ENCODE measurements at regions not wholly inside any gene's neighbourhood (a gene's known extent, or its start where the extent isn't known, plus 50 kb on each side); places are given as distances from the start of the nearest gene placed in this dataset.
"Not testable (repeated sequence)": the region's sequence is repeated elsewhere in the genome, so short reads cannot be mapped to it uniquely, and the experiment has no call there.

DNA sequence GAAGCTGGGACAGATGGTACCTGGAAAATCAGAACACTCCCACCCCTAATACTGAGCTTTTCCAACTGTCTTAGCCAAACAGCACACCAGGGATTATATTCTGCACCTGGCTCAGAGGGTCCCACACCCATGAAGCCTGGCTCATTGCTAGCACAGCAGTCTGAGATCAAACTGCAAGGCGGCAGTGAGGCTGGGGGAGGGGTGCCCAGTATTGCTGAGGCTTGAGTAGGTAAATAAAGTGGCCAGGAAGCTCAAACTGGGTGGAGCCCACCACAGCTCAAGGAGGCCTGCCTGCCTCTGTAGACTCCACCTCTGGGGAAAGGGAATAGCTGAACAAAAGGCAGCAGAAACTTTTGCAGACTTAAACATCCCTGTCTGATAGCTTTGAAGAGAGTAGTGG lies 403.3 kb downstream of the MBD2 start:
- ATAC-seq (replicated peaks in 1 of 4); H3K36me3 ChIP-seq (ENCODE audit: control insufficient read depth in 2 of 2, extremely low read depth in 1 of 2, insufficient read depth in 1 of 2, low read length in 1 of 2); H3K4me3 Mint-ChIP-seq; H3K27me3 Mint-ChIP-seq; H3K36me3 Mint-ChIP-seq; H3K27ac Mint-ChIP-seq; CTCF ChIA-PET; H3K9me3 ChIP-seq; H3K4me1 Mint-ChIP-seq; H3K4me1 ChIP-seq (ENCODE audit: control insufficient read depth in 1 of 2, extremely low read depth in 1 of 2, insufficient read depth in 2 of 2, low read length in 2 of 2); DNase-seq; POLR2A ChIA-PET; H3K27ac ChIP-seq (ENCODE audit: low read length); H3K4me3 ChIP-seq (ENCODE audit: control insufficient read depth in 1 of 2, extremely low read depth in 1 of 2, low read length in 1 of 2): not testable (repeated sequence)
- peaks cover 2 to 24% (median 19%) of the 10 kb centered on the region in 3 donors for H3K9me3 Mint-ChIP-seq
- 0% methylated on average over 1 of the region's 1 CpG for WGBS (ENCODE audit: insufficient coverage)
- peaks cover 0 to 12% of the 10 kb centered on the region in 2 experiments for H3K27me3 ChIP-seq (replicated peaks in 1 of 2; ENCODE audit: control insufficient read depth in 2 of 2, extremely low read depth in 1 of 2, insufficient read depth in 2 of 2, low read length in 1 of 2)

DNA sequence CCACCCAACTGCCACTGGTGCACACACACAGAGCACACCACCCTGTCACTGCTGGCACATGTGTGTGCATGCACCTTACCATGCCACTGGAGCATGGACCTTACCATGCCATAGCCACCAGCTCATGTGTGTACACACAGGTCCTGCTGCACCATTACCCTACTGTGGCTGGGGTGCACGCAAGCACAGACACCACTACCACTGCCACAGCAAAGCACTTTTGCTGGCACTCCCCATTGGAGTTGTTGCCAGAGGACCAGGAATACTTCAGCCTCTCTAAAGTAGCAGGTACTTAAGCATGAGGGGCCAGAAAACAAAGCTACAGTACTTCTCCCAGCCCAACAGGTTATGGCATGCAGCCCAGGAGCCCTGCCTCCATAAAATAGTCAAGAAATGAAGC lies 404.8 kb downstream of the MBD2 start:
- H3K4me1 Mint-ChIP-seq, result no peaks in the 10 kb centered on the region
- ChIA-PET CTCF (no interaction called here), POLR2A (no interaction called here)
- no peak for DNase-seq
- Histone ChIP-seq H3K36me3 (ENCODE audit: control insufficient read depth in 2 of 2, extremely low read depth in 1 of 2, insufficient read depth in 1 of 2, low read length in 1 of 2) (no peaks in the 10 kb centered on the region), H3K4me1 (ENCODE audit: control insufficient read depth in 1 of 2, extremely low read depth in 1 of 2, insufficient read depth in 2 of 2, low read length in 2 of 2) (no peaks in the 10 kb centered on the region), H3K4me3 (ENCODE audit: control insufficient read depth in 1 of 2, extremely low read depth in 1 of 2, low read length in 1 of 2) (no peak overlapping the region), H3K9me3 (no peaks in the 10 kb centered on the region), H3K27me3 (replicated peaks in 1 of 2; ENCODE audit: control insufficient read depth in 2 of 2, extremely low read depth in 1 of 2, insufficient read depth in 2 of 2, low read length in 1 of 2) (peaks cover 0 to 12% of the 10 kb centered on the region in 2 experiments), H3K27ac (ENCODE audit: low read length) (no peak overlapping the region)
- no peaks in the 10 kb centered on the region for H3K36me3 Mint-ChIP-seq
- no peaks in the 10 kb centered on the region for H3K27me3 Mint-ChIP-seq
- H3K9me3 Mint-ChIP-seq, result peaks cover 0 to 15% (median 12%) of the 10 kb centered on the region in 3 donors
- WGBS (ENCODE audit: insufficient coverage), result 100% methylated on average over 1 of the region's 1 CpG
- no peak overlapping the region for H3K4me3 Mint-ChIP-seq
- H3K27ac Mint-ChIP-seq, result no peak overlapping the region
- ATAC-seq (replicated peaks in 1 of 4), result no peak

DNA sequence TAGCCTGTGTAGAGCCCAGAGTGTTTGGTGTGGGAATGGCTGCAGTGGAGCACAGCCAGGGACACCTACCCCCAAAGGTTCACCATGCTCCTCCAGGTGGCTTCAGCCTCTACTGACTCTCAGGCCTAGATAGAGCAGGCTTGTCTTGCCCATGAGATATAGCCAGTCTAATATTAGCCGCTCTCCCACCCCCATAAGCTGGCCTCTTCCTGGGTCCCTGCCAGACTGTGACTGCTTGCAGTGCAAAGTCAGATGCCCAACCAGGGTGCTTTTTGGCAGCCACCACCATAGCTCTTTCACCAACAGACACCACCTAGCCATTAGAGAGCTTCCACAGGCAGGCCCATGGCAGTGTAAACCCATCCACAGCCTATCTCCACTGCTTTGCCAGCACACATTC lies 405.3 kb downstream of the MBD2 start:
- H3K36me3 Mint-ChIP-seq, result no peaks in the 10 kb centered on the region
- 50% methylated on average over 1 of the region's 1 CpG for WGBS (ENCODE audit: insufficient coverage)
- H3K4me3 Mint-ChIP-seq, result no peak overlapping the region
- no peaks in the 10 kb centered on the region for H3K36me3 ChIP-seq (ENCODE audit: control insufficient read depth in 2 of 2, extremely low read depth in 1 of 2, insufficient read depth in 1 of 2, low read length in 1 of 2)
- H3K9me3 Mint-ChIP-seq, result peaks cover 0 to 15% (median 12%) of the 10 kb centered on the region in 3 donors
- ChIA-PET POLR2A (no interaction called here), CTCF (no interaction called here)
- no peaks in the 10 kb centered on the region for H3K4me1 Mint-ChIP-seq
- H3K4me1 ChIP-seq (ENCODE audit: control insufficient read depth in 1 of 2, extremely low read depth in 1 of 2, insufficient read depth in 2 of 2, low read length in 2 of 2), result no peaks in the 10 kb centered on the region
- no peaks in the 10 kb centered on the region for H3K9me3 ChIP-seq
- no peaks in the 10 kb centered on the region for H3K27me3 Mint-ChIP-seq
- peaks cover 0 to 12% of the 10 kb centered on the region in 2 experiments for H3K27me3 ChIP-seq (replicated peaks in 1 of 2; ENCODE audit: control insufficient read depth in 2 of 2, extremely low read depth in 1 of 2, insufficient read depth in 2 of 2, low read length in 1 of 2)
- H3K4me3 ChIP-seq (ENCODE audit: control insufficient read depth in 1 of 2, extremely low read depth in 1 of 2, low read length in 1 of 2), result no peak overlapping the region
- DNase-seq, result no peak
- H3K27ac Mint-ChIP-seq, result no peak overlapping the region
- no peak for ATAC-seq (replicated peaks in 1 of 4)
- H3K27ac ChIP-seq (ENCODE audit: low read length), result no peak overlapping the region

DNA sequence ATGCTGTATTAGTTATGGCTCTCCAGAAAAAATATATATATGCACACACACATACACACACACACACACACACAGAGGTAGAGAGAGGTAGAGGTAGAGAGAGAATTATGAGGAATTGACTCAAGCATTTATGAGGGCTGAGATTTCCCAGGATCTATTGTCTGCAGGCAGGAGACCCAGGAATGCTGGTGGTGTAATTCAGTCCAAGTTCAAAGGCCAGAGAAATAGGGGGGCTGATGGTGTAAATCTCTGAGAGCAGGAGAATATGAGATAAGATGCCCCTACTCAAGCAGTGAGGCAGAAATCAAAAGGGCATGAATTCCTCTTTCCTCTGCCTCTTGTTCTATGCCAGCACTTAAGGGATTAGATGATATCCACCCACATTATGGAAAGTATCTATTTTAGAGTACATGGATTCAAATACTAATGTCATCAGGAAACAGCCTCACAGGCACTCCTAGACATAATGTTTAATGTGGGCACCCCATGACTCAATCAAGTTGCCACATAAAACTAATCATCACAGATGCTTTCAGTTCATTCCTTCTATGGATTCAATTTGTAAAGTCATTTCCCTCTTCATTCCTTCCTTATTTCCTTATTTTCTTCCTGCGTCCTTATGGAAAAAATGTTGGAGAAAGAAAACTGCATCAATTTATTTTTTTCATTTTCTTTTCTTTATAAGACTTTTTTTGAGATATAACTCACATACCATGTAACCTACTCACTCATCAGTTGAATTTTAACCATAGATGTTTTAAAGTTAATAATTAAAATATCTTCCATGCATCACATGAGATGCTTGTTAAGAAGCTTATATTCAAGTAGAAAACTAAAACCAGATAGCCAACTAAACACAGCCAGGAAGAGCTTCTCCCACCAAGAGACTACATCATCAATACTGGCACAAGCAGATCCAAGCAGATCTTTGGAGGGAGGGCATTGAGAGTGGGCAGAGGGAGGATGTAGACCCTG lies 406.2 kb downstream of the MBD2 start:
- DNase-seq, result no peak
- no peaks in the 10 kb centered on the region for H3K36me3 Mint-ChIP-seq
- no peaks in the 10 kb centered on the region for H3K9me3 ChIP-seq
- ATAC-seq (replicated peaks in 1 of 4), result no peak
- H3K27ac Mint-ChIP-seq, result no peak overlapping the region
- no peak overlapping the region for H3K4me3 Mint-ChIP-seq
- H3K27me3 Mint-ChIP-seq, result no peaks in the 10 kb centered on the region
- H3K36me3 ChIP-seq (ENCODE audit: control insufficient read depth in 2 of 2, extremely low read depth in 1 of 2, insufficient read depth in 1 of 2, low read length in 1 of 2), result no peaks in the 10 kb centered on the region
- POLR2A ChIA-PET, result no interaction called here
- H3K4me3 ChIP-seq (ENCODE audit: control insufficient read depth in 1 of 2, extremely low read depth in 1 of 2, low read length in 1 of 2), result no peak overlapping the region
- H3K4me1 ChIP-seq (ENCODE audit: control insufficient read depth in 1 of 2, extremely low read depth in 1 of 2, insufficient read depth in 2 of 2, low read length in 2 of 2), result no peaks in the 10 kb centered on the region
- no peak overlapping the region for H3K27ac ChIP-seq (ENCODE audit: low read length)
- peaks cover 0 to 12% of the 10 kb centered on the region in 2 experiments for H3K27me3 ChIP-seq (replicated peaks in 1 of 2; ENCODE audit: control insufficient read depth in 2 of 2, extremely low read depth in 1 of 2, insufficient read depth in 2 of 2, low read length in 1 of 2)
- no peaks in the 10 kb centered on the region for H3K4me1 Mint-ChIP-seq
- H3K9me3 Mint-ChIP-seq, result peaks cover 0 to 13% (median 9%) of the 10 kb centered on the region in 3 donors
- WGBS (ENCODE audit: insufficient coverage), result no CpG with 5 or more reads among the region's 1 CpG
- CTCF ChIA-PET, result no interaction called here

DNA sequence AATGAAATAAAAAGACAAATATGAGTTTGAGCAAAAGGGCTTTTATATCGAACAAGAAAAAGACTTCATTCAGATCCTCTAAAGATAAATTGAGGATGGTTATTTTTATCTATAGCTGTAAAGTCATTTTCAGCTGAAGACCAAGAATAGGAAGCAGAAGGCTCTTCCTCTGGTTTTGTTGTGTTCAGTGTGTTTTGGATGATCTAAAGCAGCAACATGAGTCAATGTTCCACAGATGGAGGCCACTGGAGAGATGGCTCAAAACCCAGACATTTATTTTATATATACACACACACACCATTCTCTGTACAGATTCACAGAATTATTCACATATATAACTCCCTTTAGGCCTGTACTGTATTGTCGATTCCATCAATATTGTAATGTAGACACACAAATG lies 424.3 kb downstream of the MBD2 start:
- Histone ChIP-seq H3K4me3 (ENCODE audit: control insufficient read depth in 1 of 2, extremely low read depth in 1 of 2, low read length in 1 of 2) (no peak overlapping the region), H3K9me3 (no peaks in the 10 kb centered on the region), H3K36me3 (ENCODE audit: control insufficient read depth in 2 of 2, extremely low read depth in 1 of 2, insufficient read depth in 1 of 2, low read length in 1 of 2) (no peaks in the 10 kb centered on the region), H3K27me3 (replicated peaks in 1 of 2; ENCODE audit: control insufficient read depth in 2 of 2, extremely low read depth in 1 of 2, insufficient read depth in 2 of 2, low read length in 1 of 2) (no peaks in the 10 kb centered on the region), H3K27ac (ENCODE audit: low read length) (no peak overlapping the region), H3K4me1 (ENCODE audit: control insufficient read depth in 1 of 2, extremely low read depth in 1 of 2, insufficient read depth in 2 of 2, low read length in 2 of 2) (no peaks in the 10 kb centered on the region)
- Mint-ChIP-seq H3K4me1 (no peaks in the 10 kb centered on the region), H3K36me3 (no peaks in the 10 kb centered on the region), H3K27me3 (no peaks in the 10 kb centered on the region), H3K27ac (no peak overlapping the region), H3K9me3 (peaks cover 3 to 17% (median 9%) of the 10 kb centered on the region in 3 donors), H3K4me3 (no peak overlapping the region)
- no peak for ATAC-seq (replicated peaks in 1 of 4)
- 88% methylated on average over 1 of the region's 2 CpGs for WGBS (ENCODE audit: insufficient coverage)
- POLR2A ChIA-PET, result no interaction called here
- CTCF ChIA-PET, result no interaction called here
- DNase-seq, result no peak

DNA sequence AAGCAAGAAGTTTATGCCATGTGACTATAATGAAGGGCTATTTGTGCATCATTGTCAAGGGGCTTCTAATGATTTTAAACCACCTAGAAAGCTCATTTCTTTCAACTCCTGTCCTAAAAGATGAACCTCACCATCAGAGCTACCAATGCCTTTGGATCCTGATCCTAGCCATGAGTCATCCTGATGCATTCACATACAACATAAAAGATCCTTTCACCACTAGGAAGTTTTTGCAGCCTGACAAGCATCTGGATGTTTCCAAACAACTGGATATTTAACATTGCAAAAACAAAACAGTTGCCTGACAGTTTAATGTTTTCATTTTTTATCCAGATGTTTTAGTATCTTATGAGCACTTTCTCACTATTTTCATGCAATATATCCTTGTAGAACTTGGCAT lies 425.3 kb downstream of the MBD2 start:
- Histone ChIP-seq H3K36me3 (ENCODE audit: control insufficient read depth in 2 of 2, extremely low read depth in 1 of 2, insufficient read depth in 1 of 2, low read length in 1 of 2) (no peaks in the 10 kb centered on the region), H3K27me3 (replicated peaks in 1 of 2; ENCODE audit: control insufficient read depth in 2 of 2, extremely low read depth in 1 of 2, insufficient read depth in 2 of 2, low read length in 1 of 2) (no peaks in the 10 kb centered on the region), H3K4me3 (ENCODE audit: control insufficient read depth in 1 of 2, extremely low read depth in 1 of 2, low read length in 1 of 2) (no peak overlapping the region), H3K27ac (ENCODE audit: low read length) (no peak overlapping the region), H3K9me3 (no peaks in the 10 kb centered on the region), H3K4me1 (ENCODE audit: control insufficient read depth in 1 of 2, extremely low read depth in 1 of 2, insufficient read depth in 2 of 2, low read length in 2 of 2) (no peaks in the 10 kb centered on the region)
- Mint-ChIP-seq H3K36me3 (no peaks in the 10 kb centered on the region), H3K27me3 (no peaks in the 10 kb centered on the region), H3K27ac (no peak overlapping the region), H3K4me3 (no peak overlapping the region), H3K4me1 (no peaks in the 10 kb centered on the region), H3K9me3 (peaks cover 3 to 17% (median 9%) of the 10 kb centered on the region in 3 donors)
- POLR2A ChIA-PET, result no interaction called here
- CTCF ChIA-PET, result no interaction called here
- ATAC-seq (replicated peaks in 1 of 4) (no peak), DNase-seq (no peak)

Measured in T-cell (primary cell).